Tibial artery (tissue), 4 donors: ENCODE measurements at regions not wholly inside any gene's neighbourhood (a gene's known extent, or its start where the extent isn't known, plus 50 kb on each side); places are given as distances from the start of the nearest gene placed in this dataset.

Source experiments
- DNase-seq, 2 donors: peaks; one replicate each; pipeline ENCODE4 v3.0.0-alpha.2; 2019
- H3K27ac ChIP-seq, 2 donors: fragments of 200-600 bp; sonication (generic) in 1 of 2; 1 replicate in 1 of 2; 2 replicates in 1 of 2; pipeline ENCODE4 v1.5.1; 2018 to 2019; ENCODE audit warnings: mild to moderate bottlenecking in 1 of 2
- H3K27me3 ChIP-seq, 2 donors: fragments of 200-600 bp; sonication (generic) in 1 of 2; one replicate each; pipeline versions ENCODE4 v1.5.1 to v1.6.0; 2016 to 2019
- H3K36me3 ChIP-seq, 3 donors: fragments of 200-600 bp; sonication (generic) in 2 of 3; one replicate each; pipeline ENCODE4 v1.5.1; 2016 to 2019; ENCODE audit warnings: mild to moderate bottlenecking in 2 of 3
- H3K4me1 ChIP-seq, 4 donors: fragments of 200-600 bp; sonication (generic) in 2 of 4; 1 replicate in 3 of 4; 2 replicates in 1 of 4; pipeline ENCODE4 v1.5.1; 2016 to 2019
- H3K4me3 ChIP-seq, 2 donors: fragments of 200-600 bp; sonication (generic) in 1 of 2; 1 replicate in 1 of 2; 2 replicates in 1 of 2; pipeline ENCODE4 v1.5.1; 2018 to 2019; ENCODE audit warnings: mild to moderate bottlenecking in 2 of 2
- H3K9me3 ChIP-seq, 3 donors: fragments of 200-600 bp; sonication (generic) in 1 of 3; one replicate each; pipeline ENCODE4 v1.5.1; 2016 to 2019
- CTCF ChIP-seq, 2 experiments: fragments of 200-600 bp in 1 of 2; fragments of 450-650 bp in 1 of 2; IDR thresholded peaks; one replicate each; pipeline ENCODE4 v1.5.1; 2017 to 2019; ENCODE audit warnings: antibody characterized with exemption in 2 of 2, mild to moderate bottlenecking in 1 of 2, moderate library complexity in 1 of 2
- intact Hi-C: fragments of 100-400 bp; cut with DNase I; formaldehyde crosslinking; loops from one replicate; pipeline ENCODE4 v1.15.0; 2023; ENCODE audit warnings: low total_unique reads

GRCh38 chr2:103430191-103430590 is 668.4 kb downstream of the TMEM182 start:
- H3K36me3 ChIP-seq: no peaks in the 10 kb centered on the region
- no peak overlapping the region for H3K4me3 ChIP-seq
- H3K27ac ChIP-seq: no peak overlapping the region
- TF ChIP-seq CTCF (IDR thresholded peaks at IDR 0.05): no peak
- H3K9me3 ChIP-seq: no peaks in the 10 kb centered on the region
- H3K4me1 ChIP-seq: no peaks in the 10 kb centered on the region
- intact Hi-C loops: no loop called here
- no peaks in the 10 kb centered on the region for H3K27me3 ChIP-seq
- DNase-seq: no peak

- Histone ChIP-seq H3K27me3 (no peaks in the 10 kb centered on the region), H3K27ac (no peak overlapping the region), H3K4me3 (no peak overlapping the region), H3K9me3 (no peaks in the 10 kb centered on the region), H3K4me1 (no peaks in the 10 kb centered on the region), H3K36me3 (no peaks in the 10 kb centered on the region)
- intact Hi-C loops: no loop called here
- TF ChIP-seq CTCF (IDR thresholded peaks at IDR 0.05): no peak
- DNase-seq: no peak
Measured at GRCh38 chr2:103435010-103435409, 673.2 kb downstream of the TMEM182 start.

DNA sequence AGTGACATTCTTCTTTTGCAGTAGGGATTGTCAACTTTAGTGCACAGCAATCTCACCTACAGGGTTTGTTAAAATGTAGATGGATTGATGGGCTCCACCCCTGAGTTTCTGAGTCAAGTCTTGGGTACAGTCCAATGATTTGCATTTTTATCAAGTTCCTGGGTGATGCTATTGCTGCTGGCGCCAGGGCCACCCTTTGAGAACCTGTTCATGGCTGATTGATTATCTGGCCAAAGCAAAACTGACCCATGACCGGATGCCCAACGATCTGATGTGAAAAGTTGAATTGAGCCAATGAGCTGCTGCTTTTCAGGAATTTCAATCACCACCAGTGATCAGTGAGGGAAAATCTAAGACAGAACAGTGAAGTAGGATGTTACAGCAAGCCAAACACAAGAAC is 675.3 kb downstream of the TMEM182 start:
- Histone ChIP-seq H3K4me3 (no peak overlapping the region), H3K4me1 (no peaks in the 10 kb centered on the region), H3K27me3 (no peaks in the 10 kb centered on the region), H3K36me3 (no peaks in the 10 kb centered on the region), H3K9me3 (no peaks in the 10 kb centered on the region), H3K27ac (no peak overlapping the region)
- TF ChIP-seq CTCF (IDR thresholded peaks at IDR 0.05): no peak
- intact Hi-C loops: no loop called here
- no peak for DNase-seq

GRCh38 chr2:103445347-103445746 is 683.5 kb downstream of the TMEM182 start:
- Histone ChIP-seq H3K27me3 (no peaks in the 10 kb centered on the region), H3K36me3 (no peaks in the 10 kb centered on the region), H3K27ac (no peak overlapping the region), H3K4me1 (no peaks in the 10 kb centered on the region), H3K9me3 (no peaks in the 10 kb centered on the region), H3K4me3 (no peak overlapping the region)
- TF ChIP-seq CTCF (IDR thresholded peaks at IDR 0.05): no peak
- no peak for DNase-seq
- intact Hi-C loops: no loop called here

DNA sequence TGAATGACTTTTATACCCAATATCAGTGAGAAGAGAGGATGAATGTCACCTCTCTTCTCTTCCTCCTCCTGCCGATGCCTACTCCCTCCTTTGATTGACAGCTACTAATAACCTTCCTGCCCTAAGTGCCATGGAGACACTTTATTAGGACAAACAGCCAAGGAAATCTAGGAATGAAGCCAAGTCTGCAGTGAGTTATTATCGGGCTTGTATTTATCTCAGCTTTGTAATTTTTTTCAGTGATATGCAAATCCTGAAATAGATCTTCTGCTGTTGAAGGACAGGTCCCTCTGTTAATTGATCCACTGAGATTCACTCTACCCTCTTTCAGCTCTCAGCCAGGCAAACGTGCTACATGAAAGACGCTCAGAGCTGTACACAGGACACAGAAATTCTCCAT is 686.7 kb downstream of the TMEM182 start:
- no peaks in the 10 kb centered on the region for H3K4me1 ChIP-seq
- no peak for DNase-seq

More for the DNA sequence above, 686.7 kb downstream of the TMEM182 start:
- intact Hi-C loops: no loop called here
- Histone ChIP-seq H3K27me3 (no peaks in the 10 kb centered on the region), H3K9me3 (no peaks in the 10 kb centered on the region), H3K36me3 (no peaks in the 10 kb centered on the region), H3K4me3 (no peak overlapping the region), H3K27ac (no peak overlapping the region)
- no peak for TF ChIP-seq CTCF (IDR thresholded peaks at IDR 0.05)
